HG02870 (cell line): ENCODE measurements at regions not wholly inside any gene's neighbourhood (a gene's known extent, or its start where the extent isn't known, plus 50 kb on each side); places are given as distances from the start of the nearest gene placed in this dataset.

ENCODE experiments used
- ATAC-seq: cut with Tn5 transposase; IDR thresholded peaks from one replicate; pipeline ENCODE4 v1.9.1; 2021; ENCODE audit warnings: mild to moderate bottlenecking, moderate library complexity; ENCODE audit not compliant: unreplicated experiment

DNA sequence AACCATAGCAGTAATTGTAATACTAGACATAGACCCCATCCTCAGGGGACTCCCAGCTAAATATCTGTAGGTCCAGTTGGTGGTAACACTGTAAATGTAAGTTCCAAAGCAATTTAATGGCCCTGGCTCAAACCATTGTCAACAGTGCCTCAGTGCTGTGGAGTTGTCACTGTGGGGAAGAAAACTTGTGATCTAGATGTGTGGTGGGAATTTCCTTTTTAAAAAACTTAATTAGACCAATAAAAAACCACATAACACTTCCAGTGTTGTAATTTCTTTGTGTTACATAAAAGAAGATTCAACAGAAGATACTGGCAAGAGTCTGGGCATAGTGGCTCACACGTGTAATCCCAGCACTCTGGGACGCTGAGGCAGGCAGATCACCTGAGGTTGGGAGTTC, 138.6 kb upstream of the UMPS start:
- no peak for ATAC-seq

DNA sequence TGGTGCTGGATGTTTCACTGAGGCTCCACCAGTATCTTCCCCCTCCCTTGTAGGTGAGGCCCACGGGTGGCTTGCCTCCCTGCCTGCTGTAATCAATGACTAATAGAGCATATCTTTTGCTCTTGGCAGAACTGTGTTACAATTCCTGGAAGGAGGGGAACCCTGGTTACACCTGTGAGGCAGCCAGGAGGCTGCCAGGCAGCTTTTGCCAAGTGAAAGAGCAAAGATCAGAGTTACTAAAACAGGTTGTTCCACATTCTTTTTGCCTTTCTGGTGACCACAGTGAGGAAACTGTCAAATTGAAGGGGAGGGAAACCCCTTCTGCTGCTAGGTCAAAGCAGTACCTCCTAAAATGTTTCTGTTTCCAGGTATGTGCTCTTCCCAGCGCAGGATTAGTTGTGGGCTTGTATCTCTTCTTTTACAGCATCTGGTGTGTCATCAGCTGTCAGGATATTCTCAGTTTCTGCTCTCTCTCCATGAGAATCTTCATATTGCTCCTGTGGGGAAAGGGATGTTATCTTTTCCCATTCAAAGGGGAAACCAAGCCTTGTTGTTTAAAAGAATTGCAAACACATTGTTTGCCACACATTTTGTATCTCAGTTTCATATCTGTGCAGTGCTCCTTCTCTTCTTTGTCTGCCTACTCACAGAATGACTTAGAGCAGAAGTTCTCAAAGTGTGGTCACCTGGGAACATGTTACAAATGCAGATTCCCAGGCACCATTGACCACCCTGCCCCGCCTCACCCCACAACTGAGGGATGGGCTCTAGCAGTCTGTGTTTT, 137.4 kb upstream of the UMPS start:
- peak; percentile 69 for ATAC-seq

DNA sequence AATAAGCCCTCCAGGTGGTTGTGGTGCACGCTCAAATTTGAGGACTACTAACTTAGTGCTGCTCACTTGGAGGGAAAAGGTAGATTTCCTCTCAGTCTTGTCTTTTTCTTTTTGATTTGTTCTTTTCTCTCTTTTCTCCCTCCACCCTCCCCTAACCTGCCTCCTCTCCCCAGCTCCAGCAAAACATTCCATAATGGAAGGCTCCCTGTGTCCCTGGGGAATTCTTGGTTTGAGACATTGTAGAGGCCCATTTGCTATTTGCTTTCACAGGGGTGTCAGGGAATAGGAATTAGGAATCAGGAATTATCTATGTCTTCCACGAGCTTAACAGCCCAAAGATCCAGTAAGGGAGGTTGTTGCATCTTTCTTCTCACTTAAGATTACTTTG, 136.8 kb upstream of the UMPS start:
- no peak for ATAC-seq

DNA sequence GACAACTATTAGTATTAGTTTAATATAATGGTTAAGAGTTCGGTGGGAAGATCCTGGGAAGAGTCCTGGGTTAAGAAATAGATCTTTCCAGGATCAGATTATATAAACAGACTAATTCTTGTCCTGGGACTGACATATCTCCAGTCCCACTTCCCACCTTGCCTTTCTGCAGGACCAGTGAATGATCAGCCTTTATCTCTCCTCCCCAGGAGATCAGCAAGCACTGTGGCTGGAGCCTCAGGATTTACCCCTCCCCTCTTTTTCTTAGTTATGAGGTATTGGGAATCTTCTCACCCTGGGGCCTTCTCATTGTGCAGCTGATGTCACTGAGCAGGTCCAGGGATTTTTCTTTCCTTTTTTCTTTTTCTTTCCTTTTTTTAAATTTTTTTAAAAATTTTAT, 135.7 kb upstream of the UMPS start:
- no peak for ATAC-seq

DNA sequence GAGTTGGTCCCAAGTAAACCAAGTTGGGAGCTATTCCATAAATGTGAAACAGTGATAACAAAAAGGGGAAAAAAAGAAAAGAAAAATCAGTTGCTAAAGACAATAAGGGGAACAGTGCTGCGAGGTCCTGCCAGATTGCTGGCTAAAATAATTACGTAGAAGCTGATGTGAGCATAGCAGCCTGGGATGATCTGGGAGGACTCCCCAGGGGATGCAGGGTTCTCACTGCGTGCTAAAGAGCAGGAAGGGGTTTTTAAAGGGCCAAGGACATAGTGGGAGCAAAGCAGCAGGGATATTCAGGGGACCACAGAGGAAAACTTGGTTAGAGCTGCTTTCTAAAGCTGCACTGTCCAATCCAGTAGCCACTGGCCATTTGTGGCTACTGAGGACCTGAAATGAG, 133.0 kb upstream of the UMPS start:
- ATAC-seq: no peak

DNA sequence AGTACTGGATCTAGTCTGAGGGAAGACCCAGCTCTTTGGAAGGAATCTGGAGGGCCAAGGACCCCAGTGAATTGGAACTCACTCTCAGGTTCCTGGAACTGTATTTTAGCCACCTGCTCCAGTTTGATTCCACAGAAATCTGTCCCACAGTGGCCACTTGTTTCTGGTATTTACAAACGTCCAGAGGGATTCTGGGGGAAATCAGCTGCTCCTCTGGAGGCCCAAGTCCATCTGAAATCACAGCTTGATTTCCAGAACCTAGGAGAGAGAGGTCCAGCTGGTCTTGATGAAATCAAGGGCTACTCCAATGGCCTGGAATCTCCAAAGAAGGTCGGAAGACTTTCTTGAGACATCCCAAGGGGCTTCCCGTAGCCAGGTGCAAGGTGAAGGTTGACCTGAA, 132.3 kb upstream of the UMPS start:
- no peak for ATAC-seq

DNA sequence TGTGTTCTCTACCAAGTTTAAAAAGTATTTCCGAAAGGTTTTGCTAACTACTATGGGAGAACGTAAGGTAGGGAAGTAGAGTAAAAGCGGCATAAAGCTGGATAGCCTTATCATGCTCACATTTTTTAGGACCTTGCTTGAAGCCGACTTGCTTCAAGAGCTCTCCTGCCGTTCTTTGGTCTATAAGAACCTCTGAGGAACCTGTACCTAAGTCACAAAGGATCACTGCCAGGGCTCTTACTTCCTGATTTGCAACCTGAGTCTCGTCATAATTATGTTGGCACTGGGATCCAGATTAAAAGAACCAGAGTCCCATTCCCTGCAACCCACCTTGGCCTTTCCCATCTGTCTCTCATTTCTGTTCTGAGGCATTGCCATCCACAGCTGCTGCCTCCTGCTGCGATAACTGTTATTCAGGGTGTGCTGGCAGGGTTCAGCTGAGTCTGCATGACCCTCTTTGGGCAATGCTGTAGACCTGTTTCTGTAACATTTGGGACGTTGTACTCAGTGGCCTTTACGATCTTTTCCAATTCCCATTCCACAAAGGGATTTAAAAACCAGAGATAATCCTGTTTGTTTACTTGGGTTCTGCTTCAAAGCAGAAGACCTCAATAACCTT, 131.0 kb upstream of the UMPS start:
- no peak for ATAC-seq

DNA sequence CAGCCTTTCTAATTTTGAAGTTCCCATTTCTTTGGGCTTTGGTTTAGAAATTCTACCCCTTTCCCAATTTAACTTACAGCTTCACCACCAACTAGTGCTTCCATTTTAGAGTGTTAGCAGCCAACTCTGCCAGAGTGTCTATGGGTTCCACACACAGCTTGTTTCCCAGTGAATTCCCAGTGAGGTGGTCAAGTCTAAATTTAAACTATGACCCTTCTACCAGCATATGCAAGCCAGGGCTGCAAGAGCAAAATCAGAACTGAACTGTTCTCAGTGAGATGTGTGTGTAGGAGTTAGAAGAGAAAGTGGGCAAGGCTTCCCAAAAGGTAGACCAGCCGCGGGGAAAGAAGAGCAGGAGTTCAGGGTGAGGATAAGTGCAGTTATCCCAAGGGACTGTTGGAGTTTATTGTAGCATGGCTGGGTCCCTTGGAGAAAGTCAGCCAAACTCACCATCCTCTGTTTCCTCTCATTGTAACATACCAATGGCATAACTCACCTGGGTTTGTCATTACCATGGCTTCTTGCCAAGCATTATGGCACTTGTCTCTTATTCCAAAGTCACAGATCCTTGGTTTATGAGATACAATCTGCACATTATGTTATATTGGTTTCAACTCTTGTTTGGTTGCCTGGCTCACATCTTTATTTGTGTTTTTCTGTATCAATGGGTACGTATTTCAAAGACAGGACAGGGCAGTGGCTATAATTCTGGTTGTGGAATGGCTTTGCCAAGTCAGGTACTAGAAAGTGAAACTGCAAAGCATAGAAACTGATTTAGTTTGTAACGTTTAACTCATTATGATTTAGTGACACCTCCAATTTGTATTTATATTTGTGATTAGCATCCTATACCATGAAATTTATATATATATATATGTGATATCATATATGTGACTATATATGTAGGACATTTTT, 130.2 kb upstream of the UMPS start:
- ATAC-seq: no peak

DNA sequence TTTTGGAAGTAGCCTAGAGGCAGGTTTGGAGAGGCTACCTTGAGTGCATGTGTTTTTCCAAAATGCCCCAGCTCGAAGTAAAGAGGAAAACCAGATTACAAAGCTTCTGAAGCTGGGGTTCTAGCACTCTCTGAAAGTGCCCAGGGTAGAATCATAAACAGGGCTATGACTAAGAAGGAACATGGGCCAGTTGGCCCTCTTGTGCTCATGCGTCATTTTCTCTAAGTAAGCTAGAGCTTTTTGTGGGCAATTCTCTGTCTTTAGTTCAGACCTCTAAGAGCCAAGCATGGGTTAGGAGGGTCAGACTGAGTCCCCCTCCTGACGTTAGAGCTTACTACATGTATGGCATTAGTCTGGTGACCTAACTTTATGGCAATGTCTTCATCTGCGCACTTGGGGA, 129.5 kb upstream of the UMPS start:
- ATAC-seq: no peak

DNA sequence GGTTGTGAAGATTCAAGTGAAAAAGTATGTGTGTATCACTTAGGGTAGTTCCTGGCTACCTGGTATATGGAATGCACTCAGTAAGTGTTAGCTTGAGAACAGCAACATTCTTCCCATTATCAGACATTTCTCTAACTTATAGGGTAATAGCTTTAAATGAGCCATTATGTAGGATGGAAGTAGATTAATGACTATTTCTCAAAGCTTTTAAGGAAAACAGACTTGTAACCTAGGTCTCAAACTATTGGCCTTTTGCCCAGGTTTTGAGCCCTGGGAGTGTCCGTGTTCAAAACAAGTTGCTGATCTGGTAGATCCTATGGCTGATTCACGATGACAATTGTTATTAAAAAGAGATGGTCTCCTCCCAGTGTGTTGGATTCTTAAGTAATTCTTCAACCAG, 129.1 kb upstream of the UMPS start:
- no peak for ATAC-seq

DNA sequence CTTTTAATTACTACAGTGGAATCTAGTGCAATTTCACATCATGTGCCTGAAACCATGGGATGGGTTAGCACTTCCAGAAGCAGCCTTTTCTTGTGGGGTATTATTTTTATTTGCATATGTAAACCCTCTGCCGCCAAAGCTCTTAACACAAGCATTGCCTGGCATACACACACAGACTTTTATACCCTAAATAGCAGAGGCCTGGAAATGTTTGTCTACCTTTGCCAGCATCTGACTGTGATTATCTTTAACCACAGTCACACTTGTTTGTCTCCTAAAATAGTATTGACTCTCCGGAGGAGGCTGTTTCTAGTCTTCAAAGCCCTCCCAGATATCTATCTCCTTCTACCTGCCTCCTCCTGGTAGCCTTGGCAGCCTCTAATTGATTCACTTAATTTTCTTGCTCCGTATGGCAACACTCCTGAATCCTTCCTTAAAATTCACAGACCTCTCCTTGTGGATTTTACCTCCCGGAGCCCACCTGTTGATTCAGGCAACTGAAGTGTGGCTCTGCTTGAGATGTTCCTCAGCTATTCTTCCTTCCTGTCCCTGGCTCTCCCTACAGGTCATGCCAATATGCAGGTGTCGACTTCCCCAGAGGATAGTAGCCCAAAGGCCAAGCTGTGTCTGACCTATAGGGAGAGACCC, 127.1 kb upstream of the UMPS start:
- no peak for ATAC-seq

DNA sequence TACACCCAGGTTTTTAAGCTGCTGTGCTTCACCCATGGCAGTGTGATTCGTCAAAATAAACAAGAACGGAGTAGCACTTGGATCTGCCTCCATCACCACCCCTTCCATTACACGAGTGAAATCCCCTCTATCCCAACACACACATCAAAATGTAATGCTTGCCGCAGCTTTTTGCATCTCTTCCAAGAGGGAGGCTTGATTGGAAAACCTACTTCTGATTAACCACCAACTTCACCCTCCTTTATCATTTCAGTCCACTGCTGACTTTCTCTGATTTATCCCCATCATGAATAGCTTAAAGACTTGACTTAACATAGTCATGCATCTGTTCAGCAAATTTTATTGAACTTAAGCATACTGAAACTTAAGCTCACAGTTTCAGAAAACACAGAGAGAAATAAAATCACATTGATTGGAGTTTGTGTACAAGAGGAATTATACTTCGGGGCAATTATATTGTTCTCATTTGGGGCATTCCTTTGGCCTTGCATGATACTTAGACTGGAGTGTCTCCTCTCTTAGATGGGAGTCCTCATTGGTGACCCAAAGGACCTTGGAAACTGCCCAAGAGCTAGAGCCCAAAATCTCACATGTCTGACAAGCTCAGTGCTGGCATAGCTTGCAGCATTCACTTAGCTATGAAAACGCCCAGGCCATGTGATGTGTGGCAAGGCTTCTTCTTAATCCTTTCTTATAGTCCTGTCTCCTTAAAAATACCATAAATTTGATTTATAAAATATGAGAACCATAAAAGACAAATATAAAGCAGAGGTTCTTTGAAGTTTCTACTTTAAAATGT, 124.3 kb upstream of the UMPS start:
- ATAC-seq: no peak

DNA sequence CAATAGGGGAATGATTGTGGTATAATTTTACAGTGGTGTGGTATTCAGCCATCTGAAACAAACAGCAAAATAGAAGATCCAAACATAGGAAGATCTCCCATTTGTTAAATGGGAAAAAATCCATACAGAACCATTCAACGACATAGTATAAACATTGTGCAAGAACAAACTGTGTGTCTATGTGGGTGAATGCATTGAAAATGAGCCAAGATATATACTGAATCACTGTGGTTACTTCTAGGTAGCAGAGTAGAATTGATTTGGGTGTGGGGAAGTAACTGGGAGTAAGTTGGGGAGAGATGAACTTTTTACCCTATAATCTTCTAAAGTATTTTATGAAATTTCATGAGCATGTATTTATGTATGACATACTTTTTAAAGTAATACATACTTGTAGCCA, 123.1 kb upstream of the UMPS start:
- ATAC-seq: no peak

DNA sequence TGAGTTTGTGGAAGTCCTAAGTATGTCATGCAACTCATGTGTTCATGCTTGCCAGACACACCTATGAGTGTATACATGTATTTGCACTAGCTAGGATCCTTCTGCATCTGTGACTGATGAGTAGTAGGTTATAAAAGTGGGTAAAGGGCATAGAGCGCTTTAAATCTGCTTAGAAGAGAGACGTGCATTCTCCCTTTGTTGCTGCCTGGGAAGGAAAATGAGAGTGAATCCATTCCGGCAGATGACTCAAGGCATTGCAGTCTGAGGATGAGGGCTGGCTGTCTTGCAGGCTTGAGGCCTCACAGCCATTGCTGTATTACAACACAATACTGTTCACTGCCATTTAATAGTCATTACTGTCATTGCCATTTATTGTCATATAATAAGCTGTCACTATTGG, 120.8 kb upstream of the UMPS start:
- no peak for ATAC-seq

DNA sequence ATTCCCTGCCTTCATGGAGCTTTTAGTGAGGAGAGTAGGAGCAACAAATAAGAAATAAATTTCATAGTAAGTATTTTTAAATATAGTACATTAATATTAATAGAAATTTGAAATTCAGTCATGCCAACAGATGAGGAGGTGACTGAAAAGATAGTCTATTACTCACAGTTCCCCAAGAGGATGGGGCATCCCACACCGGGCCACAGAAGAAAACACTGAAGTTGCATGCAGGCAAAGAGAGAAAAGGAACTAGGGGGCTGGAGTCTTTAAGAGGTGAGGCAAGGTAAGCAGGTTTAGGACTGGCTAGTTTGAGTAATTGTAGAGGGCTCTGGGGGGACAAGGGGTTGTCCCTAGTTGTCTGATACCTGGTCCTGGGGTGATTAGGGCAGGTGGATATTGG, 120.1 kb upstream of the UMPS start:
- ATAC-seq: no peak

DNA sequence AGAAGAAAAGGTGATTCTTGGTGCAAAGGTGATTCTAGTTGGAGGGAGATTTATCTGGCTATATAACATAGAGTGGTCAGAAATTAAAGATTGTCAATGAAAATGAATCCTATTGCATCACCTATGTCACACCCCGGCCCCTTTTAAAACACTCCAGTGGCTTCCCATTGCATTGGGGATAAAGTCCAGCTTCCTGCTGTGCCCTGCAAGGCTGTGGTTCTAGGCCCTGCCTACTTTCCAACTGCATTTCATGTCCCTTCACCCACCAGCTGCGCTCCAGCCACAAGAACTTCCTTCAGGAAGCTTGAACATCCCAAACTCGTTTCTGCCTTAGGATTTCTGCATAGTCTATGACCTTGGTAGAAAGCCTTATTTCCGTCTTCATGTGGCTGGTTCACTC, 118.7 kb upstream of the UMPS start:
- ATAC-seq: no peak

DNA sequence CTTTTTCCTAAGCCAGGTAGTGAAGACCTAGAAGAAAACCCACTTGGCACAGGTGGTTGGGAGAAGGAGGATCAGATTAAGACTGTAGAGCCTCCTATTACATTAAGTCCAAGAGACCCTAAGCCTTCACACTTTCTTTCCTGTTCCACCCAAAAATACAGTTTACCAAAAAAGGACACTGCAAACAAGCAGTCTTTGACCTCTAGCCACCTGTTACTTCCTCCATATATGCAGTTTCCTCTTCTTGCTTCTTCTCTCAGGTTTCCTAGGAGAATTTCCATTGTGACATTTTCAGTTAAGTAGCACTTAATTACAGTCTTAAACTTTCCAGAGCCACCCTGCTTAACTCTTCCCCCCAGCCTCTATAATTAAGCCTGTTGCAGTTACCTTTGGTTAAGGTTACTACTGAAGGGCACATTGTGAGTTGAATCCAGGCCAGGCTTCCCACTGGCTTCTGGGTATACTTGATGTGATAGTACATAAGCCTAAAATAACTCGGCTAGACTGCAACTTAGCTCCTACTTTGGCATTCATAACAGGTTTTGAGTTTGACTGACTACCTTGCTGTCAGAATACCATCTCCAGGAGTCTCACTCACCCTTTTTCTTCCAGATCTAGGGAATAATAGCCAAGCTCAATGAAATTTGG, 114.2 kb upstream of the UMPS start:
- ATAC-seq: no peak

DNA sequence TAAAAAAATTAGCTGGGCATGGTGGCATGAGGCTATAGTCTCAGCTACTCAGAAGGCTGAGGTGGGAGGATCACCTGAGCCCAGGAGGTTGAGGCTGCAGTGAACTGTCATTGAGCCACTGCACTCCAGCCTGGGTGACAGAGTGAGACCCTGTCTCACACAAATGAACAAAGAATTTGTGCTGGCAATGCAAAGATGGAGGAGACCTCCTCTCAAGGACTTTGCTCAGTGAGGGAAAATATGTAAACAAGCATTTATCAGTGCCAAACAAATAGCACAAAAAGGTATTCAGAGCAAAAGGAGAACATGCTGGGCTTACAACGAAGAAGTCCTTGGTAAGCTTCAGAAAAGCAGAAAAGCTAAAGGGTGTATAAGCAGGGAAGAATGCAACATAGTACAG, 113.1 kb upstream of the UMPS start:
- ATAC-seq: no peak

DNA sequence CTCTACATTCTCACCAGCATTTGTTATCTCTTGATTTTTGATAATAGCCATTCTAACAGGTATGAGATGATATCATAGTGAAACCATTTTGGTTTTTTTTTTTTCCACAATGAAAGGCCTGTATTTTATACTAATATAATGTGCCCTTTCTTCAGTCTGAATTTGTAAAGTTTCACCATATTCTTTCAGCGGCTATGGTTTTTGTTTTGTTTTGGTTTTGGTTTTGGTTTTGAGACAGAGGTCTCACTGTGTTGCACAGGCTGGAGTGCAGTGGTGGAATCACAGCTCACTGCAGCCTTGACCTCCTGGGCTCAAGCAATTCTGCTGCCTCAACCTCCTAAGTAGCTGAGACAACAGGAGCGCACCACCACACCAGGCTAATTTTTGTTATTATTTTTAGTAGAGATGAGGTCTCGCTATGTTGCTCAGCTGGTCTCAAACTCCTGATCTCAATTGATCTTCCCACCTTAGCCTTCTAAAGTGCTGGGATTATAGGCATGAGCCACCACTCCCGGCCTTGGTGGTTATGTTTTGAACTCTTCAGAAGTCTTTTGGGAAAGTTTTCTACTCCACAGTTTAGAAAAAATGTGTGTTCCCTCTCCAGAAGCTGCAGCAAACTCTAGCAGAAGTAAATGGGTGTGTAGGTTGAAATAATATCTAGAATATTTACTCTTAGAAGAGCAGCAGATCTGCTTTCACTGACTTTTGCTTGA, 110.2 kb upstream of the UMPS start:
- ATAC-seq: no peak
